Ishikawa (cell line): ENCODE measurements at regions not wholly inside any gene's neighbourhood (a gene's known extent, or its start where the extent isn't known, plus 50 kb on each side); places are given as distances from the start of the nearest gene placed in this dataset.

Experiments used
- CEBPB ChIP-seq: IDR thresholded peaks from 2 replicates; pipeline ENCODE4 v1.6.1; 2012
- EGR1 ChIP-seq: IDR thresholded peaks from 2 replicates; pipeline ENCODE4 v1.6.1; 2012
- EP300 ChIP-seq: IDR thresholded peaks from 2 replicates; pipeline ENCODE4 v1.6.1; 2012; ENCODE audit warnings: borderline replicate concordance
- FOXM1 ChIP-seq: IDR thresholded peaks from 2 replicates; pipeline ENCODE4 v1.6.1; 2012; ENCODE audit warnings: low read depth, borderline replicate concordance
- MAX ChIP-seq: IDR thresholded peaks from 2 replicates; pipeline ENCODE4 v1.6.1; 2012
- NFIC ChIP-seq: IDR thresholded peaks from 2 replicates; pipeline ENCODE4 v1.6.1; 2012
- RAD21 ChIP-seq: IDR thresholded peaks from 2 replicates; pipeline ENCODE4 v1.6.1; 2012; ENCODE audit warnings: low read depth
- TCF12 ChIP-seq: IDR thresholded peaks from 2 replicates; pipeline ENCODE4 v1.6.1; 2012; ENCODE audit warnings: low read depth
- YY1 ChIP-seq: IDR thresholded peaks from 2 replicates; pipeline ENCODE4 v1.6.1; 2012; ENCODE audit warnings: low read depth
- ZBTB7A ChIP-seq: IDR thresholded peaks from 2 replicates; pipeline ENCODE4 v1.6.1; 2012; ENCODE audit warnings: low read depth
- TF ChIP-seq, protein P1 (sequence below): IDR thresholded peaks from 2 replicates; pipeline ENCODE4 v1.6.1; 2012; ENCODE audit warnings: low read depth, mild to moderate bottlenecking
- TF ChIP-seq, protein P2 (sequence below): IDR thresholded peaks from 2 replicates; pipeline ENCODE4 v1.6.1; 2012

- TF ChIP-seq EGR1 = no peak
- TF ChIP-seq, protein P1, sequence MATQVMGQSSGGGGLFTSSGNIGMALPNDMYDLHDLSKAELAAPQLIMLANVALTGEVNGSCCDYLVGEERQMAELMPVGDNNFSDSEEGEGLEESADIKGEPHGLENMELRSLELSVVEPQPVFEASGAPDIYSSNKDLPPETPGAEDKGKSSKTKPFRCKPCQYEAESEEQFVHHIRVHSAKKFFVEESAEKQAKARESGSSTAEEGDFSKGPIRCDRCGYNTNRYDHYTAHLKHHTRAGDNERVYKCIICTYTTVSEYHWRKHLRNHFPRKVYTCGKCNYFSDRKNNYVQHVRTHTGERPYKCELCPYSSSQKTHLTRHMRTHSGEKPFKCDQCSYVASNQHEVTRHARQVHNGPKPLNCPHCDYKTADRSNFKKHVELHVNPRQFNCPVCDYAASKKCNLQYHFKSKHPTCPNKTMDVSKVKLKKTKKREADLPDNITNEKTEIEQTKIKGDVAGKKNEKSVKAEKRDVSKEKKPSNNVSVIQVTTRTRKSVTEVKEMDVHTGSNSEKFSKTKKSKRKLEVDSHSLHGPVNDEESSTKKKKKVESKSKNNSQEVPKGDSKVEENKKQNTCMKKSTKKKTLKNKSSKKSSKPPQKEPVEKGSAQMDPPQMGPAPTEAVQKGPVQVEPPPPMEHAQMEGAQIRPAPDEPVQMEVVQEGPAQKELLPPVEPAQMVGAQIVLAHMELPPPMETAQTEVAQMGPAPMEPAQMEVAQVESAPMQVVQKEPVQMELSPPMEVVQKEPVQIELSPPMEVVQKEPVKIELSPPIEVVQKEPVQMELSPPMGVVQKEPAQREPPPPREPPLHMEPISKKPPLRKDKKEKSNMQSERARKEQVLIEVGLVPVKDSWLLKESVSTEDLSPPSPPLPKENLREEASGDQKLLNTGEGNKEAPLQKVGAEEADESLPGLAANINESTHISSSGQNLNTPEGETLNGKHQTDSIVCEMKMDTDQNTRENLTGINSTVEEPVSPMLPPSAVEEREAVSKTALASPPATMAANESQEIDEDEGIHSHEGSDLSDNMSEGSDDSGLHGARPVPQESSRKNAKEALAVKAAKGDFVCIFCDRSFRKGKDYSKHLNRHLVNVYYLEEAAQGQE = no peak
- TF ChIP-seq YY1 = no peak
- no peak for TF ChIP-seq CEBPB
- no peak for TF ChIP-seq FOXM1
- no peak for TF ChIP-seq MAX
- no peak for TF ChIP-seq NFIC
- TF ChIP-seq TCF12 = no peak
- TF ChIP-seq EP300 = no peak
- no peak for TF ChIP-seq ZBTB7A
- TF ChIP-seq, protein P2, sequence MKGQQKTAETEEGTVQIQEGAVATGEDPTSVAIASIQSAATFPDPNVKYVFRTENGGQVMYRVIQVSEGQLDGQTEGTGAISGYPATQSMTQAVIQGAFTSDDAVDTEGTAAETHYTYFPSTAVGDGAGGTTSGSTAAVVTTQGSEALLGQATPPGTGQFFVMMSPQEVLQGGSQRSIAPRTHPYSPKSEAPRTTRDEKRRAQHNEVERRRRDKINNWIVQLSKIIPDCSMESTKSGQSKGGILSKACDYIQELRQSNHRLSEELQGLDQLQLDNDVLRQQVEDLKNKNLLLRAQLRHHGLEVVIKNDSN = no peak
- no peak for TF ChIP-seq RAD21
Measured at GRCh38 chr3:124316034-124316287, 324.0 kb upstream of the ROPN1 start.
